HG02623 (cell line): ENCODE measurements at regions not wholly inside any gene's neighbourhood (a gene's known extent, or its start where the extent isn't known, plus 50 kb on each side); places are given as distances from the start of the nearest gene placed in this dataset.
A peak's percentile ranks its signal among the peaks of the same experiment; 100 is the strongest.
"Not testable (repeated sequence)": the region's sequence is repeated elsewhere in the genome, so short reads cannot be mapped to it uniquely, and the experiment has no call there.

ENCODE experiments used
- ATAC-seq: cut with Tn5 transposase; IDR thresholded peaks from one replicate; pipeline ENCODE4 v1.9.1; 2021; ENCODE audit warnings: moderate library complexity; ENCODE audit not compliant: unreplicated experiment

DNA sequence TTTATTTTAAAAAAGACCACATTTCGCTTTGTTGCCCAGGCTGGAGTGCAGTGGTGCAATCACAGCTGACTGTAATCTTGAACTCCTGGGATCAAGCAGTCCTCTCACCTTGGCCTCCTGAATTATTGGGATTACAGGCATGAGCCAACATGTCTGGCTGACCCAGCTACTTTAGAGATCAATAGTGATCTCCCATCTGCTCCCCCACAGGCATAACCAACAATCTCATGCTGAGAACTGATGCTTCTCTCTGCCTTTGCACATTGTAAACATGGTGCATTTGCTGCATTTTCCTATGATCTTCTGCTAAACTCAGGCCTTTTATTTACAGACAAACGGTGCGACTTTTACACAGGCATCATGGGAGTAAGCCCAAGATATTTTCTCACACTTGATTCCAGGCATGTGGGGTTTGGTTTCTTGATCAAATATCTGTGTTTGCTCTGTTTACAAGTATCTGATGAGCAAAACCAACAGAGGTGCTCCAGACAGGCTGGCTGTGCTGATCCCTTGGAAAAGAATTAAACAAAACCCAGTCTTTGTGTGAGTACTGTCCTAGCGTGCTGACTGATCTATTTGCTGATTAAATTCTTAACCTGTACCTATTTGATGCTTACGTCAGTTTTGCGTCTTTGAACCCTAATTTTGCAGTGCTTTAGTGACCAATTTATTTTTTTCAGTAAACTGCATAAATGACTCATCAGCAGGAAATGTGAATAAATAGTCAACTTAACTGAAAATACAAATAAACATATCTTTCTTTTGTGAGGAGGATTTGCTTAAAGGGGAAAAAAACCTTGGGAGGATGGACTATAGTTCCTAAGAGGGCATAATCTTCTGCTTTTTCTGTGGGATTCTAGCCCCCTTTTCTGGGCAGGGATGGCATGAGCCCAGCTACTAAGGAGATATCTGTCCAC lies 191.7 kb upstream of the NR3C1 start:
- no peak for ATAC-seq

DNA sequence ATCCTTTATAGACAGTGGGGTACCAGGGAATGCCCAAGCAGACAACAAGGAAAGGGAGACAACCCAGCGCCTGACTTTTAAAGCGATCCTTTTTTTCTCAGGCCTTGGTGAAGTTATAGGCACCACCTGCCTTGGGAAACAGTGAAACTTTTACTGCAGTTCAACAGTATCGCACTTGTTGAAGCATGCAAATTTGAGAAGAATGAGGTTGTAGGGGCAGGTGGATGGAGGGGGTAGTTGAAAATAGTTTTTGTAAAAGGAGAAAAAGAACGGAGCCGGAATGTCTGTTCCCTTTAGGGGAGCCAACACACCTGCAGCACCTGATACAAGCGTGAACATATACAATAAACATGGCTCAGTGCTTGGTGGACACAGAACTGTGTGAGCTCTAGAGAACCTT lies 190.2 kb upstream of the NR3C1 start:
- no peak for ATAC-seq

- peak; percentile 73 for ATAC-seq
Measured at GRCh38 chr5:143592648-143593047, 189.2 kb upstream of the NR3C1 start.

- ATAC-seq = no peak
Measured at GRCh38 chr5:143588933-143589662, 185.6 kb upstream of the NR3C1 start.

- not testable (repeated sequence) for ATAC-seq
Measured at GRCh38 chr5:143588121-143588520, 184.6 kb upstream of the NR3C1 start.

GRCh38 chr5:143586781-143587362 lies 183.4 kb upstream of the NR3C1 start:
- ATAC-seq = no peak

GRCh38 chr5:143585970-143586369 lies 182.5 kb upstream of the NR3C1 start:
- no peak for ATAC-seq

GRCh38 chr5:143583409-143583808 lies 179.9 kb upstream of the NR3C1 start:
- ATAC-seq = no peak

DNA sequence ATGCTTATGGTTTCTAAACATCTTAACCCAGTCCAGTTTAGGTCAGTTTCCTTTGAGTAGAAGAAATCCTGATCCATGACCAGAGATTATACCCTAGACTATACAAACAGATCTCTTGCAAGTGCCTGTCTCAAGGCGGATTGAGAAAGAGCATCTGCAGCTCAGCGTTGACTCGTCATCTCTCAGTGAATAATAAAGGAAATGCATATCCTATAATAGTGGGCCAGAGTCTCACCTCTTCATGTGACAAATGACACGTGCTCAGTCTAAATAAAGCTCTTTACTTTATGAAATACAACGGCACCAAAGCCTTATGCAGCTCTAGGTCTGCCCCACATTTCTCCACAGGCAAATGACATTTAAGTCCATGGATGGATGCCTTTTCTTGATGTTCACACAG lies 179.4 kb upstream of the NR3C1 start:
- no peak for ATAC-seq

DNA sequence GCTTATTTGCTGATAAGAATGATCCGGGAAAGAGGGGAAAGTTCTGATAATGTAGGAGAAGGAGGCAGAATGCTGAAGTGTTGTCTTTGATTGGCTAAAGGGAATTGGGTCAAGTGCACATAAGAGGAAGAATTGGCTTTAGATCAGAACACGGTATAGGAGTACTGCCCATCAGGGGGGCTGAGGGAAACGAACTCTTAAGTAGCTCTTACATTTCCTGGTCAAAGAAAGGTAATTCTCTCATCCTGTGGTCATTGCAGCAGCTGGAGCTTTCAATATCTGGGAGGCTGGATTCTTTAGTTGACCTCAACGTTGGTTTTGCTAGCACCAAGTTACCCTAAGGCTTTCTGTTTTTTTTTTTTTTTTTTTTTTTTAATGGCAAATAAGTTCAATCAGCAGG lies 178.7 kb upstream of the NR3C1 start:
- ATAC-seq = no peak

DNA sequence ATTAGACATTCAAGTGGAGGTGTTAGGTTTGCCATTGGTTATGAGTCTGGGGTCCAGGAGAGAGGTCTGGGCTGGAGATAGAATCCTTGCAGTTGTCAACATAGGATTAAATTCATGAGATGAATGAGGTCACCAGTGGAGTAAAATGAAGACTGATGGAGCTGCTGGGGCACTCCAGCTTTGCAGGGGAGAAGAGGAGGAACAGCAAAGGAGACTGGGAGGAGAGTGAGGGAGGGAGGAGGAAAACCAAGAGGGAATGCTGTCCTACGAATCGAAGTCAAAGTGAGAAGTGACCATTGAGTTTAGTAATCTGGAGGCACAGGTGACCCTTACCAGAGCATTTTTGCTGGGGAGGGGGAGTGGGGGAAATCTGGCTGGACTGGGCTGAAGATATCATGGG lies 178.2 kb upstream of the NR3C1 start:
- ATAC-seq = no peak

- ATAC-seq = no peak
Measured at GRCh38 chr5:143581147-143581546, 177.7 kb upstream of the NR3C1 start.

- ATAC-seq = no peak
Measured at GRCh38 chr5:143576711-143577484, 173.4 kb upstream of the NR3C1 start.

- no peak for ATAC-seq
Measured at GRCh38 chr5:143575286-143575685, 171.8 kb upstream of the NR3C1 start.

DNA sequence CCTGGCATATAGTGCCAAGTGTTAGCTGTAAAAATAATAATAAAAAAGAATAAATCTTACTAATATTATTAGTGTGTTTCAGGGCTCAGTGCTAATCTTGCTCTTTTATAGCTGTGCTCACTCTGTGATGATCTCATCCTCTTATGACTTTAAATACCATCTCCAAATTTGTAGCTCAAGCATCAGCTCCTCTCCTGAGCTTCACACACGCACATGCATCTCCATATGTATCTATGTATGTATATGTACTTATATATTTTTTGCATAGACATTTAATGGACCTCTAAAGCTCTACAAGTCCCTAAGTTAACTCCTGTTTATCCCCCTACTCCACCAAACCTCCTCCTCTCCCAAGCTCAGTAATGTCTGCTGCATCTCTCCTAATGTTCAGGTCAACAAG lies 170.8 kb upstream of the NR3C1 start:
- ATAC-seq = no peak

GRCh38 chr5:143573568-143574170 lies 170.2 kb upstream of the NR3C1 start:
- ATAC-seq = peak; percentile 63

DNA sequence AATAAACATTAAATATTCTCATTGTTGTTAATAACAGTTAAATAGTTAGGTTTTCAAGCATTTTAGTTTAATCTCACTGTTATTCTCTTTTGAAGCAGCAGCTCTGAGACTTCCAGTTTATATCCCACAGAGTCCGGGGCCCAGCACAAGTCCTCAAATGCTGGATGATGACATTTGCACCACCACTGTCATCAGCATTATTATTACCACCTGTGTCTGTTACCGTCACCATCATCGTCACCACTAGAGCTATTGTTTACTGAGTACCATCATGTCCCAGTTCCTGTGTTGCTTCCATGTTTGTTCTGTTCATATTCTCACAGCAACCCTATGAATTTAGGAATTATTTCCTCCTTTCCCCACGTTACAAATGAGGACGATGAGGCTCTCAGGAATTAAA lies 169.2 kb upstream of the NR3C1 start:
- ATAC-seq = no peak

- ATAC-seq = no peak
Measured at GRCh38 chr5:143571642-143572624, 168.4 kb upstream of the NR3C1 start.

- ATAC-seq = no peak
Measured at GRCh38 chr5:143570989-143571388, 167.5 kb upstream of the NR3C1 start.
